ENCODE measurements at regions not wholly inside any gene's neighbourhood (a gene's known extent, or its start where the extent isn't known, plus 50 kb on each side); places are given as distances from the start of the nearest gene placed in this dataset.

DNA sequence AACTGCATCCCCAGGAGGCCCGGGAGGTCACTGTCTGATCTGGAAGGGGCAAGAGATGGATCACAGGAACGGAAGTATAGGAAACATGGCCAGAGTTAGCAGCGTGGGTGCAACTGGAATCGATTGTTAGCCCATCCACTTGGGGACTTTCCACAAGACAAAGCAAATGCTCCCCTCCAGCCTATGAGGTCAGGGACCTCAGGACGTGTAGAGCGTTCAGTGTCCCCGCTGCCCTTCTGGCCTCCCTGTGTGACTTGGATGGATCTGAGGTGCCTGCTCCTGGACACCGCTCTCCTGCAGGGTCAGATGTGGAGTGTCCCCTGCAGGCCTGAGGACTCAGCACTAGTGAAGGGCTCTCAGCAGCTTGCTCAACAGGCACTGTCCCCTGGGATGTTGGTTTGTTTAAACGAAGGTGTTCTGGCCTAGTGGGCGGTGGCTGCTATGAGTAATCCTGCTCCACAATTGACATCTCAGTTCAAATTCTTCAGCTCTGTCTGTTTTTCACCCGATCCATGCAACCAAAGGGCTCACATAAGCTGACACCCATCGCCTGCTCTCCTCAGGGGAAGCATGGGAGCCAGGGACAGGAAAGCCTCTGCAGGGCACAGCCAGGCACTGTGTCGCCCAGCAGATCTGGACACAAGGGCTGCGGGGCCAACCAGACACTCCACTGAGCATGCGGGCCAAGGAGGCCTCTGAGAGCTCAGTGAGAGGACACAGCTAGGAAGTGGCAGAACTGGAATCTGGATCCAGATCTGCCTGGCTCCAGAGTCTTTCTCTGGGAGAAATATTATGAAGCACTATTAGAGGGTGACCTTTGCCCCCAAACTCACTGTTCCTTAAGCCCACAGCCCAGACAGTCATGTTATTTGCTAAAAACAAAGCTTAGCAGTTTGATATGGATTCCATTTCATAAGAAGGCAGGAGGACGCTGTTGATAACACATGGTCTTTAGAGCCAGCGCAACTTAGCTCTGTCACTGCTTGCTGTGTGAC, 78.5 kb downstream of the RHOB start:
- Mint-ChIP-seq H3K4me1 (ENCODE audit: low read depth) (no peaks in the 10 kb centered on the region), H3K36me3 (no peaks in the 10 kb centered on the region), H3K27me3 (peaks cover 5% of the 10 kb centered on the region), H3K9me3 (no peaks in the 10 kb centered on the region), H3K4me3 (no peak overlapping the region), H3K27ac (no peak overlapping the region)
- peak; percentile 15 for DNase-seq
- POLR2A ChIA-PET, result no interaction called here
- CTCF ChIA-PET, result interaction anchor here (0.6 to 0.9 kb wide), 4 partner anchors 81 to 438 kb away, joined by 3 to 4 read pairs (median 3); no protein-coding TSS in a partner anchor
- intact Hi-C loops (cut with micrococcal nuclease), result no loop called here

DNA sequence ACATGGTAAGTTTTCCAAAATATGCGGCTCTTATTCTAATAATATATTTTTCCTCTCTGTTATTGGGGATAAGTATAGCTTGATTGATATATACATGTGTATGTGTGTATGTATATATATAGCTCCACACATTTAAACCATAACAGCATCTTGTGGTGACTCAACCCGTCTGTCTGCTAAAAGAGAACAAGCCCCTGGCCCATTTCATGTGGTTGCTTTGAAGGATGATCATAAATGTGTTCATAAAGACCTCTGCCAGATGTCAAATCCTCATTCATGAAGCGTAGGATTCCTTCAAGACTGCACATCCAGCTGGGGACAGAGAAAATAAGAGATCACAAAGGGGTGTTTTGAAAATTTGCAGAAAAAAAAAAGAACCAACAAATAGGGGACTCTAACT, 79.3 kb downstream of the RHOB start:
- peaks cover 5% of the 10 kb centered on the region for H3K27me3 Mint-ChIP-seq
- H3K27ac Mint-ChIP-seq, result no peak overlapping the region
- H3K4me1 Mint-ChIP-seq (ENCODE audit: low read depth), result no peaks in the 10 kb centered on the region
- ChIA-PET POLR2A (no interaction called here), CTCF (interaction anchor here (0.6 to 0.9 kb wide), 3 partner anchors 82 to 437 kb away, joined by 3 to 4 read pairs (median 3); no protein-coding TSS in a partner anchor)
- H3K4me3 Mint-ChIP-seq, result no peak overlapping the region
- H3K9me3 Mint-ChIP-seq, result no peaks in the 10 kb centered on the region
- H3K36me3 Mint-ChIP-seq, result no peaks in the 10 kb centered on the region
- DNase-seq, result no peak
- intact Hi-C loops (cut with micrococcal nuclease), result no loop called here

DNA sequence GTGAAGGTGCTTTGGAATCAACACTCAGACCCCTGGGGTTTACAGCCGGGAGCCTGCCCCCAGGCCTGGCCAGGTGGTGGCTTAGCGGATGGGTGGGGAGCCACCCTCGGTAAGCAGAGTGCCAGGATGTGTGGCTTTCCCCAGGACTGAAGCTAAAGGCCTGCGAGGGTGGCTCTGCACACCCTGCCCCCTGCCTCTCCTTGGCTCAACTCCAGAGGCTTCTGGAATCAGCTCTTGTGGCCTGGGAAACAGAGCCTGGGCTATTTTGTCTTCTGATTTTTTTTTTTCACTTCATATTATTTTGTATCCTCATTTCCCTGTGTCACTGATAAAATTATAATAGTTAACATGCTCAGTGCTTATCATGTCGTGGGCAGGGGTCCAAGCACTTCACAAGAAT, 79.8 kb downstream of the RHOB start:
- ChIA-PET POLR2A (no interaction called here), CTCF (interaction anchor here (0.9 kb wide), 1 partner anchor 116 kb away, joined by 3 read pairs; no protein-coding TSS in a partner anchor)
- H3K9me3 Mint-ChIP-seq, result no peaks in the 10 kb centered on the region

DNA sequence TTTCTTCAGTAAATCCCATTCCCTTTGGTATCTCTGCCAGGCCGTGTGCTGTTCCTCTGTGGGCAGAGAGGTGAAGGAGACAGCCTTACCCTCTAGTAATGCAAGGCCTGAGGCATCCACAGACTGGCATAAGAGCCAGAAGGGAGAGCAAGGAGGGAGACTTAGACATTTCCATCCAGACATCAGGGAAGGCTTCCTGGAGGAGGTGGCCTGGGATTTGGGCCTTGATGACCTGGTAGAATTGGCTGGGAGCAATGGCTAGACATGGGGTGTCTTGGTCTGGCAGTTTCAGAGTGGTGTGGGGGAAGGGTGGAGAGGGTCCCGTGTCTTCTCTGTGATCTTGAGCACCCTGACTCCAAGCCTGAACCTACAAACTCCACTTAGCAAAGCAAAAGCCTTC, 81.8 kb downstream of the RHOB start:
- CTCF ChIA-PET, result no interaction called here
- H3K27ac Mint-ChIP-seq, result no peak overlapping the region
- no peaks in the 10 kb centered on the region for H3K36me3 Mint-ChIP-seq
- POLR2A ChIA-PET, result no interaction called here
- intact Hi-C loops (cut with micrococcal nuclease), result no loop called here
- DNase-seq, result no peak
- H3K27me3 Mint-ChIP-seq, result peaks cover 4% of the 10 kb centered on the region
- H3K9me3 Mint-ChIP-seq, result no peaks in the 10 kb centered on the region
- no peak overlapping the region for H3K4me3 Mint-ChIP-seq
- H3K4me1 Mint-ChIP-seq (ENCODE audit: low read depth), result no peaks in the 10 kb centered on the region

More for the DNA sequence above, 79.8 kb downstream of the RHOB start:
- Mint-ChIP-seq H3K27me3 (peaks cover 5% of the 10 kb centered on the region), H3K4me3 (no peak overlapping the region), H3K27ac (no peak overlapping the region), H3K36me3 (no peaks in the 10 kb centered on the region), H3K4me1 (ENCODE audit: low read depth) (no peaks in the 10 kb centered on the region)
- intact Hi-C loops (cut with micrococcal nuclease), result no loop called here
- DNase-seq, result no peak

DNA sequence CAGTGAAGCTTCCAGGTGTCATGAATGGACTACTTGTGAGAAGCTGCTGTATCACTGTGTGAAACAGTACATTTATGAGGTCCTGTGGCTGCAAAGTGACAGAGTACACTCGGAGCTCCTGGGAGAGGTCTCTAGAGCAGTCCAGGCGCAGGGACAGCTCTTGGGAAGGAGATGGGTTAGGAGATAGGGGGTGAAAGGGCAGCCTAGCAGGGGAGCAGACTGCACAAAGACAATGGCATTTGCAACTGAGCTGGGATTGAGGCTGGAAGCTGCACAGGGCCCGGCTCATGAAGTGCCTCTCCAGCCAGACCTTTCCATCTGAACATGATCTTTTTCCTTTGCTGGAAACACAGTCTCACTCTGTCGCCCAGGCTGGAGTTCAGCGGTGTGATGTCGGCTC, 83.6 kb downstream of the RHOB start:
- ChIA-PET POLR2A (no interaction called here), CTCF (no interaction called here)
- Mint-ChIP-seq H3K4me1 (ENCODE audit: low read depth) (no peaks in the 10 kb centered on the region), H3K36me3 (no peaks in the 10 kb centered on the region), H3K27ac (no peak overlapping the region), H3K4me3 (no peak overlapping the region), H3K27me3 (peaks cover 2% of the 10 kb centered on the region), H3K9me3 (no peaks in the 10 kb centered on the region)
- intact Hi-C loops (cut with micrococcal nuclease), result no loop called here
- DNase-seq, result no peak

DNA sequence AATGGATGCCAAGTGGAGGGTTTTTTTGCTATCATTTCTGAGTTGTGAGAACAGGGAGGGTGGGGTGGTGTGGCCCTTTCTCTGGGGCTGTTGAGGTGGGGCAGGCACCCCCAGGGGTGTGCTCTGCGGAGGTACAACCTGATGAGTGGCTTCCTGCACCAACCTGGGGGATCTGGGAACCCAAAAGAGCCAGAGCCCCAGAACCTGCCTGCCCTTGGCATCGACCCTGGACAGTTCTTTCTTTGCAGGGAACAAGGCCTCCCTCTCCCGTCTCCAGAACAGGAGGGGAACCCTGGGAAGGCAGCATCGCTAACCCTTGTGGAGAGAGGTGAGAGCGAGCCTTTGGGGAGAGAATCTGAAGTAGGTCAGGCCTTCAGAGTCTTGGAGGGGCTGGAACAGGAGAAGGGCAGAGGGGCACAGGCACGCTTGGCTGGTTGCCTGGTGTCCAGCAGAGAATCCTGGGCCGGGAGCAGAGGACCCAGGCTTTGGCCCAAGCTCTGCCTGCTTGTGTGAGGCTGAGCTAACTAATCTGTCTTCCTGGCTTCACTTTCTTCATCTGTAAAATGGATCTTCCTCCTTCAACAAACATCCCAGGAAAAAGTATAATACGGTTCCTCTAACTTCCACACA, 84.9 kb downstream of the RHOB start:
- Mint-ChIP-seq H3K4me3 (no peak overlapping the region), H3K9me3 (no peaks in the 10 kb centered on the region)
- POLR2A ChIA-PET, result no interaction called here

DNA sequence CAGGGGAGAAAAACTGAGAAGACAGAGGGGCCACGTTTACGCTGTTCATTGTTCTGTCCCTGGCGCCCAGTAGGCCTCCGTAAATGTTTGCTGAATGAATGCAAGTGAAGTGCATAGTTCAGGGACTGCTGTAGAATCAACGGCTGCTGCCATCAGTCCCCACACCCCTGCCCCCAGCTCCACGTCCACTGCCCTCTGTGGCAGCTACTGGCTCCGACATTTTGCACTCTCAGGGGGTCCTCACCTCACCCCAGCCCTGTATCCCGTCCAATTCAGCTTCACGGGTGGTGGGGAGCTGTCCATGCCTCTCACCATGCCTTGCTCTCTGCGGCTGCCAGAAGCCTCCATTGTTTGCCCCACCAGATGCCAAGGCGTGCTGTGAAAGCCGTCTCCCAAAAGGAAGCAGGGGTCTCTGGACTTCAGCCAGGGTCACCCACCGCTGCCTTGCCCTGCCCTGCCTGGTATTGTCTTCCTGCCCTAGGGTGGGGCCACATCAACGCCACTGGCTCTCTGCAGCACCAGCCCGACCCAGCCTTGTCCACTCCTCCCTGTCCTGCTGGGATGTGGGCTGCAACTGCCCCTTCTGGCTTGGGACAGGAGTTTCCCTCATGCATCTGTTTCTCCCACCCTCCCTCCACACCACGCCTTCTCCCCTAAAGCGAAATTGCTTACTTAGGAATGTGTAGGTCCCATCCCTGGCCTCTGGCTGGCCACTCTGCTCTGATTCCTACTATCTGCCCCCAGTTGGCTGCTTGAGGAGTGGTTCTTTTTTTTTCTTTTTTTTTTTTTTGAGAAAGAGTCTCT, 86.0 kb downstream of the RHOB start:
- Mint-ChIP-seq H3K4me1 (ENCODE audit: low read depth) (no peaks in the 10 kb centered on the region), H3K4me3 (no peak overlapping the region), H3K27me3 (peaks cover 2% of the 10 kb centered on the region), H3K36me3 (no peaks in the 10 kb centered on the region), H3K27ac (no peak overlapping the region), H3K9me3 (no peaks in the 10 kb centered on the region)
- CTCF ChIA-PET, result no interaction called here
- no peak for DNase-seq
- POLR2A ChIA-PET, result no interaction called here
- intact Hi-C loops (cut with micrococcal nuclease), result no loop called here

More for the DNA sequence above, 84.9 kb downstream of the RHOB start:
- intact Hi-C loops (cut with micrococcal nuclease), result no loop called here
- H3K4me1 Mint-ChIP-seq (ENCODE audit: low read depth), result no peaks in the 10 kb centered on the region
- CTCF ChIA-PET, result no interaction called here
- peaks cover 2% of the 10 kb centered on the region for H3K27me3 Mint-ChIP-seq
- H3K27ac Mint-ChIP-seq, result no peak overlapping the region
- no peak for DNase-seq
- no peaks in the 10 kb centered on the region for H3K36me3 Mint-ChIP-seq

DNA sequence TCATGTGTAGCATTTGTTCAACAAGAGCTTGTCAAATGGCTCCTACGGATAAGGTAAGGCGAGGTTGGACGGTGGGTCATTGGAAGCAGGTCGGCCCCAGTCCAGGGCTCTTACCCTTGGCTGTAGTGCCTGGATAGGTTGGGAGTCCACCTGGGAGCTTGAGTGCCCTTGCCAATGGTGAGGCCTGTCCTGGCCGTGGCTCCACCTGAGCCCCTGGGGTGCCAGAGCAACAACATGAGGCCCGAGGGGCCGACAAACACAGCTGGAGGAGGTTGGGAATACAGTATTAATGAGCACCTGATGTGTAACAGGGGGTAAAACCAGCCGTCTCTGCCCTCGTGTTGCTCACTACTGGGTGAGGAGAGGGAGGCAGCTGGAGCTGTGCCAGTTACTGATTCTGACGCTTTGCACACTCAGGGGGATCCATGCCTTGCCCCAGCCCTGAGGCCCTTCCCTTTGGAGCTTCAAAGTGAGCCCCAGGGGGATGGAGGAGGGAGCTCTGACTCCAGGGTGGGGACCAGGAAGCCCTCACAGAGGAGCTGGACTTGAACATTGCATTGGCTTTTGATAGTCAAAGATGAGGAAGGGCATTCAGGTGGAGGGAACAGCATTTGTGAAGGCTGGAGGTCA, 87.2 kb downstream of the RHOB start:
- Mint-ChIP-seq H3K27ac (no peak overlapping the region), H3K4me3 (no peak overlapping the region), H3K36me3 (no peaks in the 10 kb centered on the region), H3K4me1 (ENCODE audit: low read depth) (no peaks in the 10 kb centered on the region), H3K9me3 (no peaks in the 10 kb centered on the region), H3K27me3 (peaks cover 2% of the 10 kb centered on the region)
- intact Hi-C loops (cut with micrococcal nuclease), result no loop called here
- no peak for DNase-seq
- ChIA-PET POLR2A (interaction anchor here (1.0 kb wide), 1 partner anchor 87 kb away, joined by 3 read pairs; the partner anchor contains the start of gene RHOB), CTCF (no interaction called here)

DNA sequence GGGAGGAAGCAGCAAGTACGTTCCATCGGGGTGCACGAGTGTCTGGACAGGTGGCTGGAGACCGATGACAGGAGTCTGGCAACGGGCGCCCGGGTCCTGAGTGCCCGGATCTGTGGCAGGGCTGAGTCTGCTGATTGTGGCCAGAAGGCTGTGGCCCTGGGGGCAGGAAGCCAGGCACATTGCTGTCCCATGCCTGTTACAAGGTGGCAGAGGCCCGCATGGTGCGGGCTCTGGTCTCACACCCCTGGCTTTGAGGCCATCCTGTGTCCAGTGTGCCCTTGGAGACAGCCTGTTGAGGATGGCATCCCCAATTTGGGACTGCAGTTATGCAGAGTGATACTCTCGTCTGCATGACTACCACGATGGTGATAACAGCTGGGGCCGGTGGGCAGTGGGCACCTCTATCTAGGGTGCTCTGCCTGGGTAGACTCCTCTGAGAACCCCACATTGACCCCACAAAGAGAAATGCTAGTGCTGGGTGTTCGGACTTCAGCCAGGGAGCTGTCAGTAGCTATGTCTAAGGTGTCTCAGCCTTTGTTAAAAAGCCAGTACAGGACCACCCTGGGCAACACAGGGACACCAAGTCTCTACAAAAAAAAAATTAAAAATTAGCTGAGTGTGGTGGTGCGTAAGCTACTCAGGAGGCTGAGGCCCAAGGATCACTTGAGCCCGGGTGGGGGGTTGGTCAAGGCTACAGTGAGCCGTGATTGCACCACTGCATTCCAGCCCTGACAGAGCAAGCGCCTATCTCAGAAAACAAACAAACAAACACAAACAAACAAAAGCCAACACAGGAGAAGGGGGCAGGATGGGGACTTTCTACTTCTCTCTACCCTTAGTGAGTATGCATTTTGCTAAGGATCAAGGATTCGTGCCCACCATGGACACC, 88.3 kb downstream of the RHOB start:
- ChIA-PET POLR2A (interaction anchor here (1.0 kb wide), 1 partner anchor 88 kb away, joined by 3 read pairs; the partner anchor contains the start of gene RHOB), CTCF (no interaction called here)
- H3K9me3 Mint-ChIP-seq, result no peaks in the 10 kb centered on the region
- H3K27me3 Mint-ChIP-seq, result peaks cover 2% of the 10 kb centered on the region
- DNase-seq, result no peak
- H3K4me1 Mint-ChIP-seq (ENCODE audit: low read depth), result no peaks in the 10 kb centered on the region
- no peak overlapping the region for H3K27ac Mint-ChIP-seq
- intact Hi-C loops (cut with micrococcal nuclease), result no loop called here
- H3K36me3 Mint-ChIP-seq, result no peaks in the 10 kb centered on the region
- H3K4me3 Mint-ChIP-seq, result no peak overlapping the region

DNA sequence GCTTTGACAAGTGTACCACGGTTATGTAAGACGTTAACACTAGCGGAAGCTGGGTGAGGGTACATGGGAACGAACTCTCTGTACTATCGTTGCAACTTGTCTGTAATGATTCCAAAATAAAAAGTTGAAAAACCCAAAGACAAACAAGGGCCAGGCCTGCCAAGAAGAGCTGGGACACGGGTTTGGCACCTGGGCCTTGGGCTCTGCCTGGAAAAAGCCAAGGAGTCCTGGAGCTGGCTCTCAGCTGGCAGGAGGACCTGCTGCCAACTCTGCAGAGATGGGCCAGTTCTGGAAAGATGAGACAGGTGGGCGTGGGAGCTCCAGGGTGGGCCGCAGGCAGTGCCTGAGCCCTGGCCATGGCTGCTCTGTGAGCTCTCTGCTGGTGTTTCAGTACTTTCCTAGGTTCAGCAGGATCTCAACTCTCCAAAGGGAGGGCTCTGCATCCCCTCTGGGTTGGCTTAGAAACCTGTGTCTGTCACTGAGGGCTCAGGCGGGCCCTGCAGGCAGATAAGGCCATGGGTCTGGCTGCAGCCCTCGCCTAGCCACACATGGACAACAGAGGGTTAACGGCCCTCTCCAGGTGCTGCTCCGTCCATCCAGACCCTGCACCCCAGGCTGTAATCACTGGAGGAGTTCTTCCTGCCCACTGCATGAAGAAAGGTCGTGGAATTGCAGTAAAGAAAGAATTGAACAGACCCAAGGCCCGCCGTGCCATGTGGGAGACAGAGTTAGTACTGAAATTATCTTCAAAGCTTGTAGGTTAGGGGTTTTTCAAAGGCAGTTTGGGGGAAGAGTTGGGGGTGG, 89.9 kb downstream of the RHOB start:
- no peak overlapping the region for H3K4me3 Mint-ChIP-seq
- ChIA-PET POLR2A (no interaction called here), CTCF (no interaction called here)
- H3K27ac Mint-ChIP-seq, result no peak overlapping the region
- no peaks in the 10 kb centered on the region for H3K9me3 Mint-ChIP-seq
- DNase-seq, result no peak
- no peaks in the 10 kb centered on the region for H3K4me1 Mint-ChIP-seq (ENCODE audit: low read depth)
- peaks cover 2% of the 10 kb centered on the region for H3K27me3 Mint-ChIP-seq
- intact Hi-C loops (cut with micrococcal nuclease), result no loop called here
- no peaks in the 10 kb centered on the region for H3K36me3 Mint-ChIP-seq

Data from activated CD4-positive, alpha-beta memory T cell treated with anti-CD3 and anti-CD28 coated beads for 36 hours (primary cell).